HG03565 (cell line): ENCODE measurements at regions not wholly inside any gene's neighbourhood (a gene's known extent, or its start where the extent isn't known, plus 50 kb on each side); places are given as distances from the start of the nearest gene placed in this dataset.

Experiments used
- ATAC-seq: cut with Tn5 transposase; IDR thresholded peaks from one replicate; pipeline ENCODE4 v1.9.1; 2021; ENCODE audit warnings: mild to moderate bottlenecking, moderate library complexity; ENCODE audit not compliant: unreplicated experiment

DNA sequence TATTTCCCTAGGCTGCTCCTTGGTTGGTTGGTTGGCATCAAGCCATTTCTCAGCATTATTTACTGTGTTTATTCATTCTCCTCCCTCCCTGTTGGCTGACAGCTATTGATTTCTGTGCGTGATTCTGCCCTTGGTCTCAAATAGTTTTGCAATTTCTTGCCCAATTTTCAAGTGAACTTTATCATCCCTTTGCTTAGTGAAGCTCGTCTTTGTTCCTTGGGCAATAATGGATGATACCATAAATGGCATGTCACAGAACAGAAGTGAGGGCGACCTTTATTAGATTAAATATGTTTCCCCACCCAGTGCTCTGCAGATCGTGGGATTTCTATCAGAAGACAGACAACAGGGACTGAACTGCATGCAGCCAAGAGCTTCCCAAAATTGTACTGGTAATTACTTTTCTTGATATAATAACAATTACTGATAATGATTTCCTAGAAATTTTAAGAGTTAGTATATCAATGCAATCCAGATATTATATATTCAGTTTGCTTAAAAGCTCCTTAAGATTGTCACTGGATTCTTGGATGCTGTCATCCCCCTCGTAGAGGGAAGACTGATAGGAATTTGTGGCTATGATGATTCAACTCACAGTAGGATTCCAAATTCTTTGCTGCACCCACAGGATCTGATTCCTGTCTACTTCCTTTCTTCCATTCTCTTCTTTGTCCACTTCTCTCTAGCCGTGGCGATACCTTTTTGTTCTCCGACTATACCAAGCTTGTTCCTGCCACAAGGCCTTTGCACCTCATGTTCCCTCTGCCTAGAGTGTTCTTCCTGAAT, 122.1 kb upstream of the KAZN start:
- no peak for ATAC-seq

- ATAC-seq = no peak
These were observed 120.4 kb upstream of the KAZN start for GRCh38 chr1:14478120-14478519.

DNA sequence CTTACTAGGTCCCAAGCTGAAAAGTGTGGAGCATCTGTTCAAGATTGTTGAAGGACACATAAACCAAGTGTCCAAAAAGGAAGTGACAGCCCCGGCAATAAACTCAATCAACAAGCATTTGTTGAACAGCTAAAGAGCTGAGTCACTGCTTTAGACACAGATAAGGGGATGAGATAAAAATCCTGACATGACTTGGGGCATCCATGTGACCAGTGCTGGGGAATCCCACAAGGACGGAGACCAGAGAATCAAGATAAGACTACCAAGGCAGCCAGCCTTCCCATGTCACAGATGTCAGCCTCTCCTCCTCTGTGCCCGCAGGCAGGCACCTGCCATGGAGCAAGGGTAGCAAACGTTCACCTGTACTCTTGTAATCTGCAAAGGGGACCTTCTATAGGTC, 118.6 kb upstream of the KAZN start:
- no peak for ATAC-seq

- ATAC-seq = no peak
These were observed 115.6 kb upstream of the KAZN start for GRCh38 chr1:14482784-14483450.

GRCh38 chr1:14485285-14485684, 113.2 kb upstream of the KAZN start:
- no peak for ATAC-seq

GRCh38 chr1:14486401-14487201, 111.9 kb upstream of the KAZN start:
- no peak for ATAC-seq

DNA sequence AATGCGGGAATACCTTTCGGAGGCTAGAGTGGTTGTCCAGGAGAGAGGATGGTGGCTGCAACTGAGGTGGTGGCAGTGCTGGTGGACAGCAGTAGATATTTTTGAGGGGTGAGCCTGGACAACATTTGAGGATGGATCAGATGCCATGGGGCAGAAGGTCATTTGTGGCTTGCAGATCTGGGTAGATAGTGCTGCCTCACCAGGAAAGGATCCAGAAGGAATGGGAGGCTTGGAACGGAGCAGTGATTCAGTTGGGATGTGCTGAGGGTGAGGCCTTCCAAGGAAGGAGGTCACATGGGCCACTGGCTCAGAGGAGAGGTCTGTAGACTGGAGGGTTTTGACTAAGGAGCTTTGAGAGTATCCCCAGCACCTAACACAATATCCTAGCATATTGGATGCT, 110.8 kb upstream of the KAZN start:
- no peak for ATAC-seq

- no peak for ATAC-seq
These were observed 103.6 kb upstream of the KAZN start for GRCh38 chr1:14494911-14495310.

- ATAC-seq = no peak
These were observed 103.1 kb upstream of the KAZN start for GRCh38 chr1:14495381-14495780.

DNA sequence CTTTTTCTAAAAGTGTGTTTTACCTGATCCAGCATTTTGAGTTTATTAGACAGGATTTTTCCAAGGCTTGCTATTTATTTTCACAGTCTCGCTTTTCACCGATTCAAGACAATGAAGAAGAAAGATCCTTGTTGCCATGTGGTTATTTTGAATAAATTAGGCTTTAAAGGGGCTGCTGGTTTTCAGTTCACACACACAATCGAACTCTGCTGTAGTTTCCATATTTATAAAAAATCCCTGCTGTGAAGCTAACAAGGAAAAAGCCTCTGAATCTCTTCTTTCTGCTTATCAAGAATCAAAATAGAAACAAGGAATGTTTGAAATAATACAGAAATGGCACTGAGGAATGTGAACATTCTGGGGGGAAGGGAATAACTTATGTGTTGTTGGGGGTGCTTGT, 102.5 kb upstream of the KAZN start:
- ATAC-seq = no peak

DNA sequence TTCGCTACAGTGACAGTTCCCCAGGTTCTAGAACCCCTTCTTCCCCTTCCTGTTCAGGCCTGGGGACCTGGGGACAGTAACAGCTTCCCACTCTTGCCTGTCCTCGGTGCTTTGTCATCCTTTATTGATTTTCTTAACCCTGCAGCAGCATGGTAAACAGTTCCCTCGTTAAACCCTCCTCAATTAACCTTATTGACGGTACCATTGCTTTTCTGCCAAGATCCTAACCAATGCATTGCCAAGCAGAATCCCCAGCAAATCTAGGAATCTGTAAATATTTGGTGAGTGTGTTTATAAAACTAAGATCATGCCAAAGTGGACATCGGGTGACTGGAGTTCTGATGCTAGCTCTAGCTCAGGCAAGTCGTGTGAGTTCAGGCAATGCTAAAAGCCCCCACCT, 99.6 kb upstream of the KAZN start:
- no peak for ATAC-seq

- no peak for ATAC-seq
These were observed 99.0 kb upstream of the KAZN start for GRCh38 chr1:14499312-14500040.

DNA sequence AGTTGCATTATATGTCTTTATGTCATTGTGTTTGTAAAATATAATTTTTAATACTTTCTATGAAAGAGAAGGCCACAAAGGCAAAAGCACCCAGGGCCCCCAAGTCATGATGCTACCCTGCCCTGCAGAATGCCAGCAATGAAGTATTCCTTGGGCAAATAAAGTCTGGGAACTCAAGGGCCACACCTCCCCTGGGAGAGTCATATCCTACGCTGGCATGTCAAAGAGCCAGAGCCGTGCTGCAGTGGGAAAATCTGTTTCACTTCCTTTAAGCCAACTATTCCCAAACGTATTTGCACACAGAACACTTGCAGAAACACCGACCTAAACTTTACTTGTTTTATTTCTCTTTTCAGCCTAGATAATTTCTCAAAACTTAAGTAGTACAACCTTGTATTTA, 98.4 kb upstream of the KAZN start:
- ATAC-seq = no peak

GRCh38 chr1:14500912-14501311, 97.6 kb upstream of the KAZN start:
- no peak for ATAC-seq

GRCh38 chr1:14504517-14504916, 94.0 kb upstream of the KAZN start:
- no peak for ATAC-seq

GRCh38 chr1:14506471-14507255, 91.8 kb upstream of the KAZN start:
- no peak for ATAC-seq

- ATAC-seq = no peak
These were observed 91.2 kb upstream of the KAZN start for GRCh38 chr1:14507262-14507661.

- ATAC-seq = no peak
These were observed 89.9 kb upstream of the KAZN start for GRCh38 chr1:14508613-14509012.

- no peak for ATAC-seq
These were observed 87.3 kb upstream of the KAZN start for GRCh38 chr1:14511166-14511680.
